ENCODE measurements at regions not wholly inside any gene's neighbourhood (a gene's known extent, or its start where the extent isn't known, plus 50 kb on each side); places are given as distances from the start of the nearest gene placed in this dataset.

DNA sequence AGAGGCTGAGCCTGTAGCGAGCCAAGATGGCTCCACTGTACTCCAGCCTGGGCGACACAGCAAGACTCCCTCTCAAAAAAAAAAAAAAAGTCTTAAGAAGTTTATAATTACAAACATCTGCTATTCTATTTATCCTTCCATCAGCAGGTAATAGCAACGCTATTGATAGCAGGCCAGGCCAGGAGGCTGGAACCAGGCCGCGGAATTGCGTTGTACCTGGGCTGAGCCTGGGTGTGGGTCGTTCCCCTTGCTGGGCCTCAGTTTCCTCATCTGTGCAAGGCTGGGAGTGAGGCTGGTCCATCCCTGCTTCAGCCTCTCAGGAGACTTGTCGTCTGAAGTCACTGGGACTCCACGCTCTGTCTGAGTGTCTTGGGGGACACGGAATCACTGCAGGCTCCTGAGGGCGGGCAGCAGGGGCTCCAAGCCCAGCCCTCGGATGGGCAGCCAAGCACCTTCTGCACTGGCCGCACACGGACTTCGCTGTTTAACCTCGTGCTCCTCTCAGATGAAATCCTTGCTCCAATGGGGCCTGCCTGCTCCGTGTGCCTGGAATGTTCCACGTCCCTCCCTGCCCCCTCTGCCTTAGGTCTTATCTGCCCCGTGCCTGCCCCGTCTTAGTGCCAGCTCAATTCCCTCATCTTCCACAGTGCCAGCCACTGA is 103.9 kb upstream of the C1orf174 start:
- TF ChIP-seq CTCF (IDR thresholded peaks at IDR 0.05) (no peak), POLR2AphosphoS5 (IDR thresholded peaks at IDR 0.05) (no peak), POLR2A (IDR thresholded peaks at IDR 0.05) (no peak)
